ENCODE measurements at regions not wholly inside any gene's neighbourhood (a gene's known extent, or its start where the extent isn't known, plus 50 kb on each side); places are given as distances from the start of the nearest gene placed in this dataset.

GRCh38 chrX:19174401-19175025 is 52.2 kb upstream of the ADGRG2 start:
- TF ChIP-seq POLR2AphosphoS5 (IDR thresholded peaks at IDR 0.05; ENCODE audit: low read depth, low read length) = no peak
- TF ChIP-seq CTCF (IDR thresholded peaks at IDR 0.05) = no peak
- TF ChIP-seq, protein P1, sequence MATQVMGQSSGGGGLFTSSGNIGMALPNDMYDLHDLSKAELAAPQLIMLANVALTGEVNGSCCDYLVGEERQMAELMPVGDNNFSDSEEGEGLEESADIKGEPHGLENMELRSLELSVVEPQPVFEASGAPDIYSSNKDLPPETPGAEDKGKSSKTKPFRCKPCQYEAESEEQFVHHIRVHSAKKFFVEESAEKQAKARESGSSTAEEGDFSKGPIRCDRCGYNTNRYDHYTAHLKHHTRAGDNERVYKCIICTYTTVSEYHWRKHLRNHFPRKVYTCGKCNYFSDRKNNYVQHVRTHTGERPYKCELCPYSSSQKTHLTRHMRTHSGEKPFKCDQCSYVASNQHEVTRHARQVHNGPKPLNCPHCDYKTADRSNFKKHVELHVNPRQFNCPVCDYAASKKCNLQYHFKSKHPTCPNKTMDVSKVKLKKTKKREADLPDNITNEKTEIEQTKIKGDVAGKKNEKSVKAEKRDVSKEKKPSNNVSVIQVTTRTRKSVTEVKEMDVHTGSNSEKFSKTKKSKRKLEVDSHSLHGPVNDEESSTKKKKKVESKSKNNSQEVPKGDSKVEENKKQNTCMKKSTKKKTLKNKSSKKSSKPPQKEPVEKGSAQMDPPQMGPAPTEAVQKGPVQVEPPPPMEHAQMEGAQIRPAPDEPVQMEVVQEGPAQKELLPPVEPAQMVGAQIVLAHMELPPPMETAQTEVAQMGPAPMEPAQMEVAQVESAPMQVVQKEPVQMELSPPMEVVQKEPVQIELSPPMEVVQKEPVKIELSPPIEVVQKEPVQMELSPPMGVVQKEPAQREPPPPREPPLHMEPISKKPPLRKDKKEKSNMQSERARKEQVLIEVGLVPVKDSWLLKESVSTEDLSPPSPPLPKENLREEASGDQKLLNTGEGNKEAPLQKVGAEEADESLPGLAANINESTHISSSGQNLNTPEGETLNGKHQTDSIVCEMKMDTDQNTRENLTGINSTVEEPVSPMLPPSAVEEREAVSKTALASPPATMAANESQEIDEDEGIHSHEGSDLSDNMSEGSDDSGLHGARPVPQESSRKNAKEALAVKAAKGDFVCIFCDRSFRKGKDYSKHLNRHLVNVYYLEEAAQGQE (IDR thresholded peaks at IDR 0.05; ENCODE audit: insufficient read depth in 1 of 2, low read depth in 2 of 2, low read length in 1 of 2) = no peak

Measured in Panc1 (cell line).